ENCODE measurements at regions not wholly inside any gene's neighbourhood (a gene's known extent, or its start where the extent isn't known, plus 50 kb on each side); places are given as distances from the start of the nearest gene placed in this dataset.

DNA sequence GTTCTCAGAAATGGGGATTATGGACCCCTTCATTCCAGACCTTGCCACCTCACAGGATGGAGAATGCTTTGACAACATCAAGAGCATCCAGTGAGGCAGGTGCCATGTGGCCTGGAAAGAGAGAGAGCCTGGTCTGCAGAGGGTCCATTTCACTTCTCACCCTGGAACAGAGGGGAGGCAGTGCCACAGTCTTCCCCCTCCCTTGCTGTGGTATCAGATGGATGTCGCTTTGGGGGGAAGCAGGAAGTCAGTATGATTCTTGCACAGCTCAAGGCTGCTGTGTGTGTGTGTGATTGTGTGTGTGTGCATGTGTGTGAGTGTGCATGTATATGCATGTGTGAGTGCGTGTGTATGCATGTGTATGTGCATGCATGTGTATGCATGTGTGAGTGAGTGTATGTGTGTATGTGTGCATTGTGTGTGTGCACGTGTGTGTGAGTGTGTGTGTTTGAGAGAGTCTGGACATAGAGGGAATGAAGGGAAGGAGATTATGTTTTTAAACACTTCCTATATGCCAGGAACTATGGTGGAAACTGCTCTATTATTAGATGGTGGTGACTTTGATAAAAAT is 328.6 kb upstream of the CLNK start:
- Histone ChIP-seq H3K9me2 (ENCODE audit: insufficient read depth) (no peaks in the 10 kb centered on the region), H3K27me3 (ENCODE audit: insufficient read depth, low read length) (no peaks in the 10 kb centered on the region), H3K4me1 (ENCODE audit: control insufficient read depth in 1 of 2, insufficient read depth in 2 of 2, low read length in 2 of 2) (no peaks in the 10 kb centered on the region), H3K36me3 (ENCODE audit: control insufficient read depth in 1 of 2, insufficient read depth in 2 of 2, low read length in 2 of 2) (no peaks in the 10 kb centered on the region), H3K9me3 (ENCODE audit: control insufficient read depth in 1 of 2, insufficient read depth in 1 of 2, low read depth in 1 of 2, low read length in 2 of 2) (no peaks in the 10 kb centered on the region), H2AFZ (ENCODE audit: low read depth, low read length, poor library complexity, severe bottlenecking) (no peak overlapping the region), H3K9ac (ENCODE audit: low read length) (no peak overlapping the region), H4K20me1 (ENCODE audit: insufficient read depth) (no peaks in the 10 kb centered on the region), H3K27ac (ENCODE audit: low read depth, low read length) (no peak overlapping the region), H3K4me2 (ENCODE audit: low read length) (no peak overlapping the region), H3K4me3 (replicated peaks in 1 of 2; ENCODE audit: low read depth in 1 of 2, low read length in 2 of 2) (no peak overlapping the region), H3K79me2 (ENCODE audit: insufficient read depth, low read length) (no peaks in the 10 kb centered on the region)
- ATAC-seq (no peak), DNase-seq (ENCODE audit: low read depth, low spot score) (no peak)
- CTCF ChIA-PET = no interaction called here
- POLR2A ChIA-PET = no interaction called here
- intact Hi-C loops (cut with micrococcal nuclease) = no loop called here
- RAD21 ChIA-PET (ENCODE audit: low non-redundant PET in 1 of 2, low total read pairs in 2 of 2, uncharacterized antibody in 2 of 2, unreplicated experiment in 2 of 2) = no interaction called here
- TF ChIP-seq ELF1 (IDR thresholded peaks at IDR 0.05; ENCODE audit: borderline replicate concordance, low read depth) = no peak
- BruUV-seq (replicated peaks) = no TSS peak

GRCh38 chr4:11011249-11011648 is 326.7 kb upstream of the CLNK start:
- ATAC-seq (no peak), DNase-seq (ENCODE audit: low read depth, low spot score) (no peak)
- H3K79me2 ChIP-seq (ENCODE audit: insufficient read depth, low read length) = no peaks in the 10 kb centered on the region
- no peak overlapping the region for H3K4me2 ChIP-seq (ENCODE audit: low read length)
- H3K27ac ChIP-seq (ENCODE audit: low read depth, low read length) = no peak overlapping the region
- ChIA-PET CTCF (no interaction called here), POLR2A (no interaction called here), RAD21 (ENCODE audit: low non-redundant PET in 1 of 2, low total read pairs in 2 of 2, uncharacterized antibody in 2 of 2, unreplicated experiment in 2 of 2) (no interaction called here)
- H3K4me3 ChIP-seq (replicated peaks in 1 of 2; ENCODE audit: low read depth in 1 of 2, low read length in 2 of 2) = no peak overlapping the region
- no peaks in the 10 kb centered on the region for H3K9me3 ChIP-seq (ENCODE audit: control insufficient read depth in 1 of 2, insufficient read depth in 1 of 2, low read depth in 1 of 2, low read length in 2 of 2)
- H3K36me3 ChIP-seq (ENCODE audit: control insufficient read depth in 1 of 2, insufficient read depth in 2 of 2, low read length in 2 of 2) = no peaks in the 10 kb centered on the region
- H2AFZ ChIP-seq (ENCODE audit: low read depth, low read length, poor library complexity, severe bottlenecking) = no peak overlapping the region
- H4K20me1 ChIP-seq (ENCODE audit: insufficient read depth) = no peaks in the 10 kb centered on the region
- intact Hi-C loops (cut with micrococcal nuclease) = no loop called here
- BruUV-seq (replicated peaks) = no TSS peak
- no peaks in the 10 kb centered on the region for H3K4me1 ChIP-seq (ENCODE audit: control insufficient read depth in 1 of 2, insufficient read depth in 2 of 2, low read length in 2 of 2)
- H3K27me3 ChIP-seq (ENCODE audit: insufficient read depth, low read length) = no peaks in the 10 kb centered on the region
- H3K9ac ChIP-seq (ENCODE audit: low read length) = no peak overlapping the region
- H3K9me2 ChIP-seq (ENCODE audit: insufficient read depth) = no peaks in the 10 kb centered on the region
- TF ChIP-seq, protein P1, sequence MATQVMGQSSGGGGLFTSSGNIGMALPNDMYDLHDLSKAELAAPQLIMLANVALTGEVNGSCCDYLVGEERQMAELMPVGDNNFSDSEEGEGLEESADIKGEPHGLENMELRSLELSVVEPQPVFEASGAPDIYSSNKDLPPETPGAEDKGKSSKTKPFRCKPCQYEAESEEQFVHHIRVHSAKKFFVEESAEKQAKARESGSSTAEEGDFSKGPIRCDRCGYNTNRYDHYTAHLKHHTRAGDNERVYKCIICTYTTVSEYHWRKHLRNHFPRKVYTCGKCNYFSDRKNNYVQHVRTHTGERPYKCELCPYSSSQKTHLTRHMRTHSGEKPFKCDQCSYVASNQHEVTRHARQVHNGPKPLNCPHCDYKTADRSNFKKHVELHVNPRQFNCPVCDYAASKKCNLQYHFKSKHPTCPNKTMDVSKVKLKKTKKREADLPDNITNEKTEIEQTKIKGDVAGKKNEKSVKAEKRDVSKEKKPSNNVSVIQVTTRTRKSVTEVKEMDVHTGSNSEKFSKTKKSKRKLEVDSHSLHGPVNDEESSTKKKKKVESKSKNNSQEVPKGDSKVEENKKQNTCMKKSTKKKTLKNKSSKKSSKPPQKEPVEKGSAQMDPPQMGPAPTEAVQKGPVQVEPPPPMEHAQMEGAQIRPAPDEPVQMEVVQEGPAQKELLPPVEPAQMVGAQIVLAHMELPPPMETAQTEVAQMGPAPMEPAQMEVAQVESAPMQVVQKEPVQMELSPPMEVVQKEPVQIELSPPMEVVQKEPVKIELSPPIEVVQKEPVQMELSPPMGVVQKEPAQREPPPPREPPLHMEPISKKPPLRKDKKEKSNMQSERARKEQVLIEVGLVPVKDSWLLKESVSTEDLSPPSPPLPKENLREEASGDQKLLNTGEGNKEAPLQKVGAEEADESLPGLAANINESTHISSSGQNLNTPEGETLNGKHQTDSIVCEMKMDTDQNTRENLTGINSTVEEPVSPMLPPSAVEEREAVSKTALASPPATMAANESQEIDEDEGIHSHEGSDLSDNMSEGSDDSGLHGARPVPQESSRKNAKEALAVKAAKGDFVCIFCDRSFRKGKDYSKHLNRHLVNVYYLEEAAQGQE (IDR thresholded peaks at IDR 0.05; ENCODE audit: low read depth) = no peak
- no peak for TF ChIP-seq ZNF274 (IDR thresholded peaks at IDR 0.05; ENCODE audit: low read depth, low read length)
- no peak for TF ChIP-seq POLR2AphosphoS5 (IDR thresholded peaks at IDR 0.05; ENCODE audit: low read depth, low read length)
- no peak for TF ChIP-seq EZH2 (IDR thresholded peaks at IDR 0.05)
- TF ChIP-seq SRF (IDR thresholded peaks at IDR 0.05; ENCODE audit: low read depth) = no peak
- TF ChIP-seq SP1 (IDR thresholded peaks at IDR 0.05; ENCODE audit: low read depth) = no peak
- TF ChIP-seq RAD21 (IDR thresholded peaks at IDR 0.05; ENCODE audit: low read depth) = no peak
- TF ChIP-seq JUND (IDR thresholded peaks at IDR 0.05) = no peak
- TF ChIP-seq POLR2A (IDR thresholded peaks at IDR 0.05; ENCODE audit: borderline replicate concordance, extremely low read depth, insufficient read depth, insufficient read length) = no peak
- TF ChIP-seq YY1 (IDR thresholded peaks at IDR 0.05; ENCODE audit: extremely low read depth, insufficient replicate concordance, low read depth, low read length) = no peak
- no peak for TF ChIP-seq EZH2phosphoT487 (IDR thresholded peaks at IDR 0.05; ENCODE audit: borderline replicate concordance)
- TF ChIP-seq ZFX (IDR thresholded peaks at IDR 0.05) = no peak
- no peak for TF ChIP-seq ELF1 (IDR thresholded peaks at IDR 0.05; ENCODE audit: borderline replicate concordance, low read depth)
- TF ChIP-seq, protein P2, sequence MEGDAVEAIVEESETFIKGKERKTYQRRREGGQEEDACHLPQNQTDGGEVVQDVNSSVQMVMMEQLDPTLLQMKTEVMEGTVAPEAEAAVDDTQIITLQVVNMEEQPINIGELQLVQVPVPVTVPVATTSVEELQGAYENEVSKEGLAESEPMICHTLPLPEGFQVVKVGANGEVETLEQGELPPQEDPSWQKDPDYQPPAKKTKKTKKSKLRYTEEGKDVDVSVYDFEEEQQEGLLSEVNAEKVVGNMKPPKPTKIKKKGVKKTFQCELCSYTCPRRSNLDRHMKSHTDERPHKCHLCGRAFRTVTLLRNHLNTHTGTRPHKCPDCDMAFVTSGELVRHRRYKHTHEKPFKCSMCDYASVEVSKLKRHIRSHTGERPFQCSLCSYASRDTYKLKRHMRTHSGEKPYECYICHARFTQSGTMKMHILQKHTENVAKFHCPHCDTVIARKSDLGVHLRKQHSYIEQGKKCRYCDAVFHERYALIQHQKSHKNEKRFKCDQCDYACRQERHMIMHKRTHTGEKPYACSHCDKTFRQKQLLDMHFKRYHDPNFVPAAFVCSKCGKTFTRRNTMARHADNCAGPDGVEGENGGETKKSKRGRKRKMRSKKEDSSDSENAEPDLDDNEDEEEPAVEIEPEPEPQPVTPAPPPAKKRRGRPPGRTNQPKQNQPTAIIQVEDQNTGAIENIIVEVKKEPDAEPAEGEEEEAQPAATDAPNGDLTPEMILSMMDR (IDR thresholded peaks at IDR 0.05 in 2 of 3, conservative IDR thresholded peaks at IDR 0.05 in 1 of 3; ENCODE audit: borderline replicate concordance in 1 of 3, insufficient read depth in 1 of 3, low read depth in 2 of 3, low read length in 2 of 3) = no peak
- no peak for TF ChIP-seq TCF7L2 (IDR thresholded peaks at IDR 0.05; ENCODE audit: borderline replicate concordance, extremely low read depth, insufficient read depth, insufficient read length)
- no peak for TF ChIP-seq CBX3 (IDR thresholded peaks at IDR 0.05; ENCODE audit: low read depth)
- TF ChIP-seq EGR1 (IDR thresholded peaks at IDR 0.05; ENCODE audit: low read depth) = no peak
